ENCODE measurements at regions not wholly inside any gene's neighbourhood (a gene's known extent, or its start where the extent isn't known, plus 50 kb on each side); places are given as distances from the start of the nearest gene placed in this dataset.

- no peak for DNase-seq
- H3K27me3 Mint-ChIP-seq (ENCODE audit: low read depth), result peaks cover 12% of the 10 kb centered on the region
- no peak overlapping the region for H3K27ac Mint-ChIP-seq
- H3K36me3 Mint-ChIP-seq (ENCODE audit: low read depth), result no peaks in the 10 kb centered on the region
- no peaks in the 10 kb centered on the region for H3K4me1 Mint-ChIP-seq (ENCODE audit: low read depth)
- CTCF ChIA-PET, result no interaction called here
- no peak overlapping the region for H3K4me3 Mint-ChIP-seq
- intact Hi-C loops (cut with micrococcal nuclease), result no loop called here
- H3K9me3 Mint-ChIP-seq, result no peaks in the 10 kb centered on the region
Observed at GRCh38 chr13:91167706-91168385, 179.6 kb upstream of the MIR17HG start.

- CTCF ChIA-PET, result no interaction called here
- H3K27ac Mint-ChIP-seq, result no peak overlapping the region
Observed at GRCh38 chr13:91168386-91168711, 179.1 kb upstream of the MIR17HG start.

GRCh38 chr13:91169321-91170050, 178.0 kb upstream of the MIR17HG start:
- peaks cover under 1% of the 10 kb centered on the region for H3K4me1 Mint-ChIP-seq (ENCODE audit: low read depth)
- intact Hi-C loops (cut with micrococcal nuclease), result no loop called here
- peaks cover 14% of the 10 kb centered on the region for H3K27me3 Mint-ChIP-seq (ENCODE audit: low read depth)
- H3K9me3 Mint-ChIP-seq, result peaks cover under 1% of the 10 kb centered on the region
- DNase-seq, result no peak
- no peaks in the 10 kb centered on the region for H3K36me3 Mint-ChIP-seq (ENCODE audit: low read depth)
- no peak overlapping the region for H3K4me3 Mint-ChIP-seq
- CTCF ChIA-PET, result no interaction called here
- H3K27ac Mint-ChIP-seq, result no peak overlapping the region

More at GRCh38 chr13:91168386-91168711, 179.1 kb upstream of the MIR17HG start:
- H3K27me3 Mint-ChIP-seq (ENCODE audit: low read depth), result peaks cover 12% of the 10 kb centered on the region
- intact Hi-C loops (cut with micrococcal nuclease), result no loop called here
- H3K9me3 Mint-ChIP-seq, result no peaks in the 10 kb centered on the region
- DNase-seq, result no peak
- H3K36me3 Mint-ChIP-seq (ENCODE audit: low read depth), result no peaks in the 10 kb centered on the region
- H3K4me1 Mint-ChIP-seq (ENCODE audit: low read depth), result no peaks in the 10 kb centered on the region
- no peak overlapping the region for H3K4me3 Mint-ChIP-seq

- Mint-ChIP-seq H3K36me3 (ENCODE audit: low read depth) (peaks cover 2% of the 10 kb centered on the region), H3K27ac (no peak overlapping the region), H3K27me3 (ENCODE audit: low read depth) (peaks cover 21% of the 10 kb centered on the region), H3K4me3 (no peak overlapping the region), H3K4me1 (ENCODE audit: low read depth) (peaks cover 4% of the 10 kb centered on the region), H3K9me3 (peaks cover 2% of the 10 kb centered on the region)
- CTCF ChIA-PET, result no interaction called here
- intact Hi-C loops (cut with micrococcal nuclease), result no loop called here
- no peak for DNase-seq
Observed at GRCh38 chr13:91172160-91172559, 175.3 kb upstream of the MIR17HG start.

- intact Hi-C loops (cut with micrococcal nuclease), result no loop called here
- CTCF ChIA-PET, result interaction anchor here (0.8 kb wide), 1 partner anchor 15 kb away, joined by 3 read pairs; no protein-coding TSS in a partner anchor
- peaks cover 20% of the 10 kb centered on the region for H3K27me3 Mint-ChIP-seq (ENCODE audit: low read depth)
- no peak for DNase-seq
- H3K27ac Mint-ChIP-seq, result no peak overlapping the region
- peaks cover 4% of the 10 kb centered on the region for H3K4me1 Mint-ChIP-seq (ENCODE audit: low read depth)
- H3K36me3 Mint-ChIP-seq (ENCODE audit: low read depth), result peaks cover 2% of the 10 kb centered on the region
- peaks cover 2% of the 10 kb centered on the region for H3K9me3 Mint-ChIP-seq
- H3K4me3 Mint-ChIP-seq, result no peak overlapping the region
Observed at GRCh38 chr13:91174886-91175501, 172.5 kb upstream of the MIR17HG start.

GRCh38 chr13:91178099-91178498, 169.4 kb upstream of the MIR17HG start:
- peaks cover 17% of the 10 kb centered on the region for H3K27me3 Mint-ChIP-seq (ENCODE audit: low read depth)
- no peak for DNase-seq
- intact Hi-C loops (cut with micrococcal nuclease), result no loop called here
- peaks cover 4% of the 10 kb centered on the region for H3K4me1 Mint-ChIP-seq (ENCODE audit: low read depth)
- CTCF ChIA-PET, result no interaction called here
- H3K9me3 Mint-ChIP-seq, result peaks cover 2% of the 10 kb centered on the region
- H3K4me3 Mint-ChIP-seq, result no peak overlapping the region
- H3K27ac Mint-ChIP-seq, result no peak overlapping the region
- H3K36me3 Mint-ChIP-seq (ENCODE audit: low read depth), result peaks cover 2% of the 10 kb centered on the region

- H3K9me3 Mint-ChIP-seq, result no peaks in the 10 kb centered on the region
- H3K36me3 Mint-ChIP-seq (ENCODE audit: low read depth), result no peaks in the 10 kb centered on the region
- H3K4me3 Mint-ChIP-seq, result no peak overlapping the region
- H3K27me3 Mint-ChIP-seq (ENCODE audit: low read depth), result peaks cover 6% of the 10 kb centered on the region
- DNase-seq, result no peak
- no peak overlapping the region for H3K27ac Mint-ChIP-seq
- no peaks in the 10 kb centered on the region for H3K4me1 Mint-ChIP-seq (ENCODE audit: low read depth)
- intact Hi-C loops (cut with micrococcal nuclease), result no loop called here
- CTCF ChIA-PET, result interaction anchor here (0.7 kb wide), 1 partner anchor 202 kb away, joined by 5 read pairs; no protein-coding TSS in a partner anchor
Observed at GRCh38 chr13:91181892-91182291, 165.6 kb upstream of the MIR17HG start.

- Mint-ChIP-seq H3K27ac (no peak overlapping the region), H3K36me3 (ENCODE audit: low read depth) (no peaks in the 10 kb centered on the region), H3K9me3 (no peaks in the 10 kb centered on the region), H3K4me1 (ENCODE audit: low read depth) (no peaks in the 10 kb centered on the region), H3K27me3 (ENCODE audit: low read depth) (peaks cover 6% of the 10 kb centered on the region), H3K4me3 (no peak overlapping the region)
- no peak for DNase-seq
- CTCF ChIA-PET, result interaction anchor here (0.7 kb wide), 1 partner anchor 46 kb away, joined by 3 read pairs; no protein-coding TSS in a partner anchor
- intact Hi-C loops (cut with micrococcal nuclease), result loop anchor here (2.0 kb wide), 1 partner anchor 50 kb away; no protein-coding TSS in a partner anchor
Observed at GRCh38 chr13:91184244-91184926, 163.1 kb upstream of the MIR17HG start.

GRCh38 chr13:91185294-91185863, 162.1 kb upstream of the MIR17HG start:
- Mint-ChIP-seq H3K36me3 (ENCODE audit: low read depth) (no peaks in the 10 kb centered on the region), H3K27ac (no peak overlapping the region), H3K4me1 (ENCODE audit: low read depth) (no peaks in the 10 kb centered on the region), H3K27me3 (ENCODE audit: low read depth) (peaks cover 6% of the 10 kb centered on the region), H3K4me3 (no peak overlapping the region), H3K9me3 (no peaks in the 10 kb centered on the region)
- CTCF ChIA-PET, result interaction anchor here (1.1 kb wide), 1 partner anchor 48 kb away, joined by 3 read pairs; no protein-coding TSS in a partner anchor
- DNase-seq, result no peak
- intact Hi-C loops (cut with micrococcal nuclease), result loop anchor here (2.0 kb wide), 1 partner anchor 51 kb away; no protein-coding TSS in a partner anchor

- no peak overlapping the region for H3K4me3 Mint-ChIP-seq
- H3K27ac Mint-ChIP-seq, result no peak overlapping the region
- H3K9me3 Mint-ChIP-seq, result no peaks in the 10 kb centered on the region
- H3K4me1 Mint-ChIP-seq (ENCODE audit: low read depth), result no peaks in the 10 kb centered on the region
- H3K27me3 Mint-ChIP-seq (ENCODE audit: low read depth), result peaks cover 6% of the 10 kb centered on the region
- intact Hi-C loops (cut with micrococcal nuclease), result no loop called here
- CTCF ChIA-PET, result interaction anchor here (1.4 kb wide), 1 partner anchor 48 kb away, joined by 3 read pairs; no protein-coding TSS in a partner anchor
- H3K36me3 Mint-ChIP-seq (ENCODE audit: low read depth), result no peaks in the 10 kb centered on the region
- DNase-seq, result no peak
Observed at GRCh38 chr13:91187522-91187921, 160.0 kb upstream of the MIR17HG start.

GRCh38 chr13:91189506-91189905, 158.0 kb upstream of the MIR17HG start:
- no peaks in the 10 kb centered on the region for H3K36me3 Mint-ChIP-seq (ENCODE audit: low read depth)
- intact Hi-C loops (cut with micrococcal nuclease), result no loop called here
- no peak for DNase-seq
- peaks cover 2% of the 10 kb centered on the region for H3K27me3 Mint-ChIP-seq (ENCODE audit: low read depth)
- H3K27ac Mint-ChIP-seq, result no peak overlapping the region
- CTCF ChIA-PET, result interaction anchor here (0.7 to 1.0 kb wide), 2 partner anchors 15 to 33 kb away, joined by 3 read pairs; no protein-coding TSS in a partner anchor
- H3K9me3 Mint-ChIP-seq, result no peaks in the 10 kb centered on the region
- H3K4me3 Mint-ChIP-seq, result no peak overlapping the region
- no peaks in the 10 kb centered on the region for H3K4me1 Mint-ChIP-seq (ENCODE audit: low read depth)

GRCh38 chr13:91193358-91193757, 154.1 kb upstream of the MIR17HG start:
- no peak overlapping the region for H3K27ac Mint-ChIP-seq

More at GRCh38 chr13:91193358-91193757, 154.1 kb upstream of the MIR17HG start:
- H3K4me3 Mint-ChIP-seq, result no peak overlapping the region
- DNase-seq, result no peak
- no peaks in the 10 kb centered on the region for H3K36me3 Mint-ChIP-seq (ENCODE audit: low read depth)
- H3K4me1 Mint-ChIP-seq (ENCODE audit: low read depth), result no peaks in the 10 kb centered on the region
- H3K27me3 Mint-ChIP-seq (ENCODE audit: low read depth), result peaks cover 5% of the 10 kb centered on the region
- intact Hi-C loops (cut with micrococcal nuclease), result no loop called here
- H3K9me3 Mint-ChIP-seq, result no peaks in the 10 kb centered on the region
- CTCF ChIA-PET, result interaction anchor here (0.7 kb wide), 1 partner anchor 17 kb away, joined by 3 read pairs; no protein-coding TSS in a partner anchor

All from activated naive CD4-positive, alpha-beta T cell treated with anti-CD3 and anti-CD28 coated beads for 36 hours (primary cell).